Activated T-cell treated with anti-CD3 and anti-CD28 coated beads, Interleukin-2, amount 50 U/mL, for 4 hours (primary cell): ENCODE measurements at regions not wholly inside any gene's neighbourhood (a gene's known extent, or its start where the extent isn't known, plus 50 kb on each side); places are given as distances from the start of the nearest gene placed in this dataset.

Experiments
- ATAC-seq, 2 donors: fragments of 200-7000 bp; cut with Tn5 transposase; one replicate each; pipeline ENCODE4 v1.10.0; 2021
- DNase-seq: peaks from one replicate; pipeline ENCODE4 v3.0.0-alpha.2; 2020
- H3K27me3 Mint-ChIP-seq: one replicate; pipeline ENCODE4 v1.8.0; 2021; ENCODE audit warnings: low read depth, mixed read lengths
- H3K36me3 Mint-ChIP-seq: one replicate; pipeline ENCODE4 v1.8.0; 2022; ENCODE audit warnings: mixed read lengths; ENCODE audit not compliant: insufficient read depth
- H3K4me1 Mint-ChIP-seq: one replicate; pipeline ENCODE4 v1.8.0; 2021; ENCODE audit warnings: low read depth, mixed read lengths
- H3K4me3 Mint-ChIP-seq: one replicate; pipeline ENCODE4 v1.8.0; 2021; ENCODE audit warnings: mild to moderate bottlenecking, moderate library complexity, mixed read lengths
- H3K9me3 Mint-ChIP-seq: one replicate; pipeline ENCODE4 v1.8.0; 2021; ENCODE audit warnings: mixed read lengths

- H3K4me1 Mint-ChIP-seq = no peaks in the 10 kb centered on the region
- no peak for DNase-seq
- no peaks in the 10 kb centered on the region for H3K27me3 Mint-ChIP-seq
- H3K4me3 Mint-ChIP-seq = no peak overlapping the region
- H3K36me3 Mint-ChIP-seq = no peaks in the 10 kb centered on the region
- H3K9me3 Mint-ChIP-seq = no peaks in the 10 kb centered on the region
- ATAC-seq = no peak
Observed at GRCh38 chr2:52861596-52861995, 906.0 kb upstream of the CHAC2 start.

GRCh38 chr2:52859065-52859464 is 908.5 kb upstream of the CHAC2 start:
- Mint-ChIP-seq H3K36me3 (no peaks in the 10 kb centered on the region), H3K9me3 (no peaks in the 10 kb centered on the region), H3K27me3 (no peaks in the 10 kb centered on the region), H3K4me3 (no peak overlapping the region), H3K4me1 (no peaks in the 10 kb centered on the region)
- DNase-seq = no peak
- ATAC-seq = no peak

- H3K27me3 Mint-ChIP-seq = no peaks in the 10 kb centered on the region
- no peak for DNase-seq
- no peak for ATAC-seq
- no peaks in the 10 kb centered on the region for H3K4me1 Mint-ChIP-seq
- H3K36me3 Mint-ChIP-seq = no peaks in the 10 kb centered on the region
- H3K4me3 Mint-ChIP-seq = no peak overlapping the region
- H3K9me3 Mint-ChIP-seq = peaks cover 3% of the 10 kb centered on the region
Observed at GRCh38 chr2:52857722-52858121, 909.9 kb upstream of the CHAC2 start.

GRCh38 chr2:52852006-52852405 is 915.6 kb upstream of the CHAC2 start:
- no peaks in the 10 kb centered on the region for H3K36me3 Mint-ChIP-seq
- H3K4me1 Mint-ChIP-seq = no peaks in the 10 kb centered on the region
- H3K4me3 Mint-ChIP-seq = no peak overlapping the region
- peaks cover 31% of the 10 kb centered on the region for H3K9me3 Mint-ChIP-seq
- no peaks in the 10 kb centered on the region for H3K27me3 Mint-ChIP-seq
- DNase-seq (no peak), ATAC-seq (no peak)

GRCh38 chr2:52844701-52845423 is 922.7 kb upstream of the CHAC2 start:
- no peak overlapping the region for H3K4me3 Mint-ChIP-seq
- peaks cover 6% of the 10 kb centered on the region for H3K9me3 Mint-ChIP-seq
- DNase-seq (no peak), ATAC-seq (no peak)
- no peaks in the 10 kb centered on the region for H3K27me3 Mint-ChIP-seq
- no peaks in the 10 kb centered on the region for H3K36me3 Mint-ChIP-seq
- no peaks in the 10 kb centered on the region for H3K4me1 Mint-ChIP-seq

GRCh38 chr2:52835909-52836308 is 931.7 kb upstream of the CHAC2 start:
- H3K36me3 Mint-ChIP-seq = no peaks in the 10 kb centered on the region
- ATAC-seq (no peak), DNase-seq (no peak)
- no peaks in the 10 kb centered on the region for H3K4me1 Mint-ChIP-seq
- H3K9me3 Mint-ChIP-seq = no peaks in the 10 kb centered on the region
- no peak overlapping the region for H3K4me3 Mint-ChIP-seq
- H3K27me3 Mint-ChIP-seq = no peaks in the 10 kb centered on the region

GRCh38 chr2:52831216-52831615 is 936.4 kb upstream of the CHAC2 start:
- Mint-ChIP-seq H3K27me3 (no peaks in the 10 kb centered on the region), H3K4me3 (no peak overlapping the region), H3K9me3 (no peaks in the 10 kb centered on the region), H3K36me3 (no peaks in the 10 kb centered on the region), H3K4me1 (no peaks in the 10 kb centered on the region)
- DNase-seq (no peak), ATAC-seq (no peak)

- Mint-ChIP-seq H3K36me3 (no peaks in the 10 kb centered on the region), H3K27me3 (no peaks in the 10 kb centered on the region), H3K4me1 (no peaks in the 10 kb centered on the region), H3K4me3 (no peak overlapping the region), H3K9me3 (no peaks in the 10 kb centered on the region)
- no peak for ATAC-seq
- DNase-seq = no peak
Observed at GRCh38 chr2:52828112-52828511, 939.5 kb upstream of the CHAC2 start.

GRCh38 chr2:52821631-52822030 is 946.0 kb upstream of the CHAC2 start:
- no peak for DNase-seq
- no peaks in the 10 kb centered on the region for H3K27me3 Mint-ChIP-seq

GRCh38 chr2:52818958-52819357 is 948.6 kb upstream of the CHAC2 start:
- ATAC-seq (no peak), DNase-seq (no peak)
- no peaks in the 10 kb centered on the region for H3K4me1 Mint-ChIP-seq
- no peaks in the 10 kb centered on the region for H3K36me3 Mint-ChIP-seq
- no peak overlapping the region for H3K4me3 Mint-ChIP-seq
- peaks cover 4% of the 10 kb centered on the region for H3K9me3 Mint-ChIP-seq
- no peaks in the 10 kb centered on the region for H3K27me3 Mint-ChIP-seq

More at GRCh38 chr2:52821631-52822030, 946.0 kb upstream of the CHAC2 start:
- no peaks in the 10 kb centered on the region for H3K36me3 Mint-ChIP-seq
- ATAC-seq = no peak
- no peak overlapping the region for H3K4me3 Mint-ChIP-seq
- H3K9me3 Mint-ChIP-seq = peaks cover under 1% of the 10 kb centered on the region
- H3K4me1 Mint-ChIP-seq = no peaks in the 10 kb centered on the region

- H3K9me3 Mint-ChIP-seq = no peaks in the 10 kb centered on the region
- H3K4me1 Mint-ChIP-seq = no peaks in the 10 kb centered on the region
- DNase-seq (no peak), ATAC-seq (no peak)
- H3K4me3 Mint-ChIP-seq = no peak overlapping the region
- H3K27me3 Mint-ChIP-seq = no peaks in the 10 kb centered on the region
- no peaks in the 10 kb centered on the region for H3K36me3 Mint-ChIP-seq
Observed at GRCh38 chr2:52810460-52810859, 957.1 kb upstream of the CHAC2 start.

GRCh38 chr2:52805901-52806410 is 961.6 kb upstream of the CHAC2 start:
- no peak for DNase-seq
- H3K9me3 Mint-ChIP-seq = no peaks in the 10 kb centered on the region
- H3K36me3 Mint-ChIP-seq = no peaks in the 10 kb centered on the region
- H3K27me3 Mint-ChIP-seq = no peaks in the 10 kb centered on the region
- ATAC-seq = no peak
- no peak overlapping the region for H3K4me3 Mint-ChIP-seq
- H3K4me1 Mint-ChIP-seq = no peaks in the 10 kb centered on the region

- peaks cover 7% of the 10 kb centered on the region for H3K9me3 Mint-ChIP-seq
- no peaks in the 10 kb centered on the region for H3K27me3 Mint-ChIP-seq
- ATAC-seq (no peak), DNase-seq (no peak)
- H3K36me3 Mint-ChIP-seq = no peaks in the 10 kb centered on the region
- H3K4me1 Mint-ChIP-seq = no peaks in the 10 kb centered on the region
- H3K4me3 Mint-ChIP-seq = no peak overlapping the region
Observed at GRCh38 chr2:52794581-52794980, 973.0 kb upstream of the CHAC2 start.

- no peak for DNase-seq
- H3K4me1 Mint-ChIP-seq = no peaks in the 10 kb centered on the region
- no peaks in the 10 kb centered on the region for H3K36me3 Mint-ChIP-seq
- ATAC-seq = no peak
- H3K4me3 Mint-ChIP-seq = no peak overlapping the region
- H3K27me3 Mint-ChIP-seq = no peaks in the 10 kb centered on the region
- H3K9me3 Mint-ChIP-seq = peaks cover 6% of the 10 kb centered on the region
Observed at GRCh38 chr2:52779446-52779845, 988.2 kb upstream of the CHAC2 start.

GRCh38 chr2:52776571-52776970 is 991.0 kb upstream of the CHAC2 start:
- peaks cover 7% of the 10 kb centered on the region for H3K9me3 Mint-ChIP-seq
- no peaks in the 10 kb centered on the region for H3K27me3 Mint-ChIP-seq
- no peak overlapping the region for H3K4me3 Mint-ChIP-seq
- no peak for ATAC-seq
- no peak for DNase-seq
- no peaks in the 10 kb centered on the region for H3K4me1 Mint-ChIP-seq
- no peaks in the 10 kb centered on the region for H3K36me3 Mint-ChIP-seq
